Ovary (tissue), 3 donors: ENCODE measurements at regions not wholly inside any gene's neighbourhood (a gene's known extent, or its start where the extent isn't known, plus 50 kb on each side); places are given as distances from the start of the nearest gene placed in this dataset.

ENCODE experiments used
- CTCF ChIP-seq, 3 donors: fragments of 450-650 bp in 2 of 3; fragments of 200-600 bp in 1 of 3; IDR thresholded peaks; one replicate each; pipeline versions ENCODE4 v1.5.1 to v1.8.0; 2016 to 2022; ENCODE audit warnings: antibody characterized with exemption in 3 of 3, mild to moderate bottlenecking in 1 of 3
- EP300 ChIP-seq: sonication (generic); formaldehyde crosslinking; IDR thresholded peaks from one replicate; pipeline ENCODE4 v1.6.1; 2017; ENCODE audit warnings: antibody characterized with exemption
- POLR2A ChIP-seq: fragments of 450-650 bp; IDR thresholded peaks from one replicate; pipeline ENCODE4 v1.6.1; 2017; ENCODE audit warnings: antibody characterized with exemption, mild to moderate bottlenecking, moderate library complexity
- donor health status: DM: no; HTN: no; CAD: no.

GRCh38 chr2:30336978-30337841, 105.9 kb downstream of the LBH start:
- TF ChIP-seq CTCF (IDR thresholded peaks at IDR 0.05) = no peak
- TF ChIP-seq POLR2A = no peak
- TF ChIP-seq EP300 = no peak
